Psoas muscle (tissue), 7 donors: ENCODE measurements at regions not wholly inside any gene's neighbourhood (a gene's known extent, or its start where the extent isn't known, plus 50 kb on each side); places are given as distances from the start of the nearest gene placed in this dataset.

ENCODE experiments used
- ATAC-seq, 4 donors: fragments of 200-7000 bp; cut with Tn5 transposase; one replicate each; pipeline ENCODE4 v1.9.1; 2020; ENCODE audit warnings: moderate library complexity in 3 of 4, mild to moderate bottlenecking in 2 of 4
- DNase-seq, 2 donors: peaks; one replicate each; pipeline ENCODE4 v3.0.0-alpha.2; 2020
- H3K27ac ChIP-seq: fragments of 200-600 bp; one replicate; pipeline ENCODE4 v1.8.0; 2022
- H3K27me3 ChIP-seq, 3 donors: fragments of 200-600 bp in 1 of 3; one replicate each; pipeline versions ENCODE4 v1.6.1 to v1.8.0; 2013 to 2022; ENCODE audit warnings: low read length in 2 of 3, mild to moderate bottlenecking in 2 of 3, moderate library complexity in 1 of 3; ENCODE audit not compliant: insufficient read depth in 3 of 3
- H3K36me3 ChIP-seq, 2 donors: fragments of 200-600 bp in 1 of 2; one replicate each; pipeline versions ENCODE4 v1.6.1 to v1.8.0; 2013 to 2022; ENCODE audit warnings: low read depth in 1 of 2, mild to moderate bottlenecking in 1 of 2, moderate library complexity in 1 of 2; ENCODE audit not compliant: insufficient read depth in 1 of 2
- H3K4me1 ChIP-seq: fragments of 200-600 bp; one replicate; pipeline ENCODE4 v1.8.0; 2022
- H3K4me3 ChIP-seq: fragments of 200-600 bp; one replicate; pipeline ENCODE4 v1.8.0; 2022; ENCODE audit warnings: mild to moderate bottlenecking
- H3K9me3 ChIP-seq: fragments of 200-600 bp; one replicate; pipeline ENCODE4 v1.8.0; 2022
- CTCF ChIP-seq: fragments of 200-600 bp; IDR thresholded peaks from one replicate; pipeline ENCODE4 v1.8.0; 2022; ENCODE audit warnings: antibody characterized with exemption
- WGBS, 3 donors: extraction: QIAGEN DNeasy Blood & Tissue Kit; methylation state at CpG; one replicate each; pipeline versions ENCODE4 v1.1.6 to v1.1.7; 2013; 5-methylcytosine and 5-hydroxymethylcytosine counted together
- intact Hi-C, 2 donors: fragments of 100-400 bp; cut with DNase I; formaldehyde crosslinking; loops; one replicate each; pipeline versions ENCODE4 v1.11.0 to v1.14.2; 2022
- donor health status: healthy with polysubstance abuse.
- donor health status: DM: no; HTN: no; CAD: no; lungs with moderate emphysema.
- donor health status: Bipolar disorder and iron deficiency.
- donor health status: healthy.
- donor health status: DM: yes; HTN: yes; CAD: no.
- donor health status: DM: no; HTN: no; CAD: no.
- donor health status: DM: yes; HTN: yes; CAD: no.

GRCh38 chr9:135356021-135356420 is 123.6 kb upstream of the PPP1R26 start:
- DNase-seq (no peak), ATAC-seq (no peak)
- H3K4me1 ChIP-seq = no peaks in the 10 kb centered on the region
- no peaks in the 10 kb centered on the region for H3K36me3 ChIP-seq
- H3K9me3 ChIP-seq = no peaks in the 10 kb centered on the region
- H3K27me3 ChIP-seq = peaks cover 0 to 44% (median 5%) of the 10 kb centered on the region in 3 donors
- no peak overlapping the region for H3K27ac ChIP-seq
- WGBS, 3 donors = 84 to 86% (median 85%) methylated on average over 26 of the region's 26 CpGs
- TF ChIP-seq CTCF = no peak
- intact Hi-C loops = no loop called here
- H3K4me3 ChIP-seq = no peak overlapping the region

GRCh38 chr9:135356796-135357195 is 122.8 kb upstream of the PPP1R26 start:
- ATAC-seq = no peak
- H3K27ac ChIP-seq = no peak overlapping the region
- peaks cover 0 to 39% (median 5%) of the 10 kb centered on the region in 3 donors for H3K27me3 ChIP-seq
- H3K4me1 ChIP-seq = no peaks in the 10 kb centered on the region
- WGBS, 3 donors = 61 to 71% (median 64%) methylated on average over 5 of the region's 5 CpGs
- no peaks in the 10 kb centered on the region for H3K36me3 ChIP-seq
- intact Hi-C loops = no loop called here
- DNase-seq = no peak
- TF ChIP-seq CTCF = no peak
- no peaks in the 10 kb centered on the region for H3K9me3 ChIP-seq
- H3K4me3 ChIP-seq = no peak overlapping the region

- Histone ChIP-seq H3K4me1 (no peaks in the 10 kb centered on the region), H3K27me3 (peaks cover 0 to 36% (median 5%) of the 10 kb centered on the region in 3 donors), H3K4me3 (no peak overlapping the region), H3K9me3 (no peaks in the 10 kb centered on the region), H3K36me3 (no peaks in the 10 kb centered on the region), H3K27ac (no peak overlapping the region)
- no peak for DNase-seq
- intact Hi-C loops = no loop called here
- TF ChIP-seq CTCF = no peak
- WGBS, 3 donors = 38 to 40% (median 39%) methylated on average over 24 of the region's 24 CpGs
- ATAC-seq = no peak
These were observed 121.6 kb upstream of the PPP1R26 start for GRCh38 chr9:135357863-135358551.

DNA sequence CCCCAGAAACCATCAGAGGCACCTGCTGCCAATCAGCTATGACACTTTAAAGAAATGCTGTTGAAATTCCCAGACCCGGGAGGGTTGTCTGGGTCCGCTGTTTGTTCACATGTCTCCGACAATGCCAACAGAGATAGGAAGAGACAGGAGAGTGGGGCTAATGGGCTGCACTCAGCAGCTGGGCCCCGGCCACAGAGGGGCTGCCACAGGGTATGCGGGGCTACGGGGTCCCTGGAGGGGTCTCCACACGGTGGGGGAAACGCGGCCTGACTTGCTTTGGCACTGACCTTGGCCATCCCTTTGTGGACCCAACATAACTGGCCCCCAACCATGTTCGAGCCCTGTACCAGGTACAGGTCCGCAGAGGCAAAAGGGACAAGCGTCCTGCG is 121.0 kb upstream of the PPP1R26 start:
- Histone ChIP-seq H3K36me3 (no peaks in the 10 kb centered on the region), H3K27me3 (peaks cover 0 to 36% (median 5%) of the 10 kb centered on the region in 3 donors), H3K9me3 (no peaks in the 10 kb centered on the region), H3K4me1 (no peaks in the 10 kb centered on the region), H3K27ac (no peak overlapping the region), H3K4me3 (no peak overlapping the region)
- ATAC-seq (no peak), DNase-seq (no peak)
- no peak for TF ChIP-seq CTCF
- 73 to 80% (median 77%) methylated on average over 13 of the region's 13 CpGs for WGBS, 3 donors
- intact Hi-C loops = no loop called here

DNA sequence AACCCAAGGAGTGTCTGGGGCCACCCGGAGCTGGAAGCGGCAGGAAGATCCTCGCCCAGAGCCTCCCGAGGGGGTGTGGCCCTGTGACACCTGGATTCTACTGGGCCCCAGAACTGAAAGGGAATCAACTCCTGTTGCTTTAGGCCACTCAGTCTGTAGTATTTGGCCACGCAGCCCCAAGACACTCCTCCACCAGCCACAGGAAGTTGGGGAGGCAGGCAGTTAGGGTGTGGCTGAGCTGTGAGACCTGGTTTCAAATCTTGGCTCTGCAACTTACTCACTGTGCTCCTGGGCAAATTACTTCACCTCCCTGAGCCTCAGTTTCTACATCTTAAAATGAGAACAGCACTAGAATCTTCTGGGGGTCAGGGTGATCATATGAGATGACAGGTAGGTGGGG is 119.8 kb upstream of the PPP1R26 start:
- no peaks in the 10 kb centered on the region for H3K4me1 ChIP-seq
- no peak for ATAC-seq

More for the DNA sequence above, 119.8 kb upstream of the PPP1R26 start:
- Histone ChIP-seq H3K4me3 (no peak overlapping the region), H3K36me3 (no peaks in the 10 kb centered on the region), H3K9me3 (no peaks in the 10 kb centered on the region), H3K27ac (no peak overlapping the region), H3K27me3 (peaks cover 0 to 36% (median 5%) of the 10 kb centered on the region in 3 donors)
- 87 to 89% (median 88%) methylated on average over 5 of the region's 5 CpGs for WGBS, 3 donors
- DNase-seq = no peak
- intact Hi-C loops = no loop called here
- no peak for TF ChIP-seq CTCF
